ENCODE measurements at regions not wholly inside any gene's neighbourhood (a gene's known extent, or its start where the extent isn't known, plus 50 kb on each side); places are given as distances from the start of the nearest gene placed in this dataset.

DNA sequence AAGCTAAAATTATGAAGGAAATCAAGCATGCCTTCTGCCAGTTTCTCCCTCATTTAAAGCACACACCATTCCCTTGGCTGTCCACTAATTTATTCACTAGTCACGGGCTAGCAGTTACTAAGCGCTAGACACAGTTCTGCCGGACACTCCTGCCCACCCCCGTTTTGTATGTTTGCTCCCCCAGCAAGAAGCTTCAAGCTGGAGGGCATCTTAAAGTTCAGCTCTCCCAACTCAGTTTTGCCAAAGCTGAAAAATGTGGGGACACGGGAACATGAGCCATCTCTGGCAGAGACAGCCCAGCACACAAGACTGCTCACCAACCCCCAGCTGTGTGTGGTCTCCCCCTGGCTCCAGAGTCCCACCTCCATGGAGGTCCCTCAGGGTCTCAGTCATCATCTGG lies 263.6 kb downstream of the BRD1 start:
- no peak for DNase-seq

DNA sequence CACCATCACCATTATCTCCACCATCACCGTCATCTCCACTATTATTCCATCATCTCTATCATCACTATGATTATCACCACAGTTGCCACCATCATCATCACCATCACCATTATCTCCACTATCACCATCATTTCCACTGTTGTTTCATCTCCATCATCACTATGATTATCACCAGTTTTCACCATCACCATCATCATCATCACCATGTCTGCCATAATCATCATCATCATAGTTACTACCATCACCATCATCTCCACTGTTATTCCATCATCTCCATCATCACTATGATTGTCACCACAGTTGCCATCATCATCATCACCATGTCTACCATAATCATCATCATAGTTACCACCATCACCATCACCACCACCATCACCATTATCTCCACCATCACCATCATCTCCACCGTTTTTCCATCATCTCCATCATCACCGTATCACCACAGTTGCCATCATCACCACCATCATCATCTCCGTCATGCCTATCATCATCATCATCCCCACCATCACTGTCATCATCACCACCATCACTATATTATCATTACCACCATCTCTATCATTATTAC lies 264.9 kb downstream of the BRD1 start:
- no peak for DNase-seq

DNA sequence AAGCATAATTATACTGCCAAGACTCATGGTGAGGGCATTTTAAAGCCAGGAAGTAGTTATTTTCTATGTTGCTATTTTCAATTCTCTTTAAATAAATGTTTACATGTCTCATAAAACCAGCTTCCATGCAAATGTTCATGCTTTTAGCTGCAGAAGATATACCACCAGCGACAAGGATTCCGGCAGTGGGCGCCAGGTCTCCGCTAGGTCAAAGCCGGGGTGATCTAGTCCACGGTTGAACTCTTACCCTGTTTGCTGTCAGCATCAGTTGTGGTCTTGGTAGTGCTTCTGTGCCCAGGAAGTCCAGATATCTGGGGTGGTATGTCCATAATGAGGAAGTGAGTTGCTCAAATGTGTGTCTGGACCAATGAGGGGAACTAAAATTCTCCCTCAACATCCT lies 265.7 kb downstream of the BRD1 start:
- no peak for DNase-seq

DNA sequence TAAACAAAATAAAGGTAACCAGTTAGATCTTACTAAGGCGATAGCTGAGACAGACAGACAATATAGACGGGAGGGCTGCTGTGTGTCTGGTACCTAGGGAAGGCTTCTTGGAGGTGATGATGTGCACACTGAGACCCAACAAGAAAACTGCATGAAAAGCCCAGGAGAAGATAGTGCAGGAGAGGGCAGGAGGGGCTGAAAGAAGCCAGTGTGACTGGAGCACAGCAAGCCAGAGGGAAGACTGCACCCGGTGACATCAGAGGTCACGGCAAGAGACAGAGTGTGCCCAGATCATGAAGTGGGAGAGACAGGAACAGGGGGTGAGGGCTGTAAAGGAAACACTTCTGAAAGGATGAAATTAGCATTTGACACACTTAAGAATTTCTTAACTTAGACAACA lies 266.3 kb downstream of the BRD1 start:
- no peak for DNase-seq

DNA sequence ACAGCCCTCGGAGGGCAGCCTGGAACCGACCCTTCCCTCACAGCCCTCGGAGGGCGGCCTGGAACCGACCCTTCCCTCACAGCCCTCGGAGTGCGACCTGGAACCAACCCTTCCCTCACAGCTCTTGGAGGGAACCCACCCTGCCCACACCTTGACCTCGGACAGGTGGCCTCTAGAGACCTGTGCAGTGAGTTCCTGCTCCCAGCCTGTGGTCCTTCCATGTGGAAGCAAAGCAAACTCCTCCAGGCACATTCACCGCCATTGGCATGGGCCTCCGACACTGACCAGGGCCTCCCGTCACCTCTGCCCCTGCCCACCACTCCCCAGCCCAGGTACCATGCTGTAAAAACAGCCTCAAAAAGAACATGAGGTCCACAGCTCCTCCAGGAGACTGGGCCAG lies 272.1 kb downstream of the BRD1 start:
- DNase-seq, result no peak

DNA sequence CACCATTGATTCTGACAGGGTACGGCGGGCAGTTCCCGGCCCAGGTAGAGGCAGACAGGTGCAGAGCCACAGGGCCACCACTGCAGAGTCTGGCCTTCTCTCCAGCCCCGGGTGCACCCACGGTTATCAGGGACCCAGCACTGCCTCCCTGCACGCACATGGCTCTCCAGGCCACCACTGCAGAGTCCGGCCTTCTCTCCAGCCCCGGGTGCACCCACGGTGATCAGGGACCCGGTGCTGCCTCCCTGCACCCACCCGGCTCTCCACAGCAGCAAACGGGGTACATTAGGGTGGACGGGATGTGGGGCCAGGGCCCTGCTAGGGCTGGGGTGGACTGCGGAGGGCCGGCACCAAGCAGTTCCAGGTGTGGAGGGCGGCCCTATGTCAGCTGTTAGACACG lies 272.9 kb downstream of the BRD1 start:
- DNase-seq, result no peak

DNA sequence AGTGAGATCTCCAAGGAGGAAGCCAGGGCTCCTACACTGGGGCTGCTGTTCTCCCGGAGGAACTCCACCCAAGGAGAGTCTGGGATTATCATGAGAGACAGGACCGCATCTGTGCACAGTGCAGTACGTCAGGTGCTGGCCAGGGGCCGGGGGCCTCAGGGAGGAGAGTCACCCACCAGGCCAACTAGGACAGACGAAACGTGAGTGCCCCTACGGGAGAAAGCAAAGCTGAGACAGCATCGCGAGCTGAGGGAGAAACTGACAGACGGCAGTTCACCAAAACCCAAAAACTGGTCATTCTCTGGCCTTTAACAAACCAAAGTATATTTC lies 273.4 kb downstream of the BRD1 start:
- no peak for DNase-seq

DNA sequence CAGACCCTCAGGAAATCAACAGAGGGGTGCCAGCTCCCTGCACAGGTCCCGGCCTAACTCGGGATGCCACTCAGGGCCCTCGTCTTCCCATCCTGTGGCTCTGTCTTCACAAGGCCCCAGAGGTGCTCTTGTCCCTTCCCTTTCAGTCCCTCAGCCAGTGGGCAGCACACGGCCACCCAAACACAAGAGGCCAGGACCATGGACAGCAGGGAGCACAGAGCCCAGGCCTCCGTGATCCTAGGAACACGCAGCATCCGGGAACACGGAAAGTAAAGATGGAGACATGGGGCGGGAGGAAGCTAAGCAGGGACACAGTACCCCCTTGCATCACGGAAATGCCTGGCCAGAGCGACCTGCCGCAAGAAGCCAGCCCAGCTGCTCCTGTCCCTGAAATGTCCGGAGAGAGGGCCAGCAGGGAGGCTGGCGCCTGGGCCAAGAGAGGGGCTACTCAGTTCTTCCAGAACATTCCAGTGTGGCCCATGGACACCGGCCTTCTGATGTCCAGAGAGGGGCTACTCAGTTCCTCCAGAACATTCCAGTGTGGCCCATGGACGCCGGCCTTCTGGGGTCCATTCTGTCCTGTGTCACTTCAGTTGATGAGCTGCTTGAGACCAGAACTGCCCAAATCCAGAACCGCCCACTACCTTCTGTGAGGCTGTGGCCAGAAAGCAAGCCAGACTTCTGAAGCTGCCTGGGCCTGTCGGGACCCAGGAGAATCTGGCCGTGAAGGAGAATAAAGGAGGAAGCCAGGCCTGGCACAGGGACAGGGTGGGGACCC lies 274.0 kb downstream of the BRD1 start:
- no peak for DNase-seq

DNA sequence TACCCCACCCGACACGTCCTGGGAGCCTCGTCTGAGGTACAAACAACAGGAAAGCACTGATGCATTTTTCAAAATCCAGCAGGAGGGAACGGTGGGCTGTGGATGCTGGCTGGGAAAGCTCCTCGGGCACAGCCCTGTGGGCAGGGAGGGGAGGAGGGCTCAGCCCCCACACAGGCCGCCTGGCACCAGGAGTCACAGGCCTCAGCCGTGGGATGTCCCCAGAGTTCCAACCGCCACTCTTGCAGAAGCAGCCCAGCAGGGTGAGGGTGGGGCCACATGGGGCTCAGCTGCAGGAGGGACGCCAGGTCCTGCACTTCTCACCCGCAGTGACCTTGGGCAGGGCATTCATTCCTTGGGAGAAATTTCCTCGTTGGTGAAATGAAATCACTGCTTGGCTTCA lies 274.6 kb downstream of the BRD1 start:
- no peak for DNase-seq

DNA sequence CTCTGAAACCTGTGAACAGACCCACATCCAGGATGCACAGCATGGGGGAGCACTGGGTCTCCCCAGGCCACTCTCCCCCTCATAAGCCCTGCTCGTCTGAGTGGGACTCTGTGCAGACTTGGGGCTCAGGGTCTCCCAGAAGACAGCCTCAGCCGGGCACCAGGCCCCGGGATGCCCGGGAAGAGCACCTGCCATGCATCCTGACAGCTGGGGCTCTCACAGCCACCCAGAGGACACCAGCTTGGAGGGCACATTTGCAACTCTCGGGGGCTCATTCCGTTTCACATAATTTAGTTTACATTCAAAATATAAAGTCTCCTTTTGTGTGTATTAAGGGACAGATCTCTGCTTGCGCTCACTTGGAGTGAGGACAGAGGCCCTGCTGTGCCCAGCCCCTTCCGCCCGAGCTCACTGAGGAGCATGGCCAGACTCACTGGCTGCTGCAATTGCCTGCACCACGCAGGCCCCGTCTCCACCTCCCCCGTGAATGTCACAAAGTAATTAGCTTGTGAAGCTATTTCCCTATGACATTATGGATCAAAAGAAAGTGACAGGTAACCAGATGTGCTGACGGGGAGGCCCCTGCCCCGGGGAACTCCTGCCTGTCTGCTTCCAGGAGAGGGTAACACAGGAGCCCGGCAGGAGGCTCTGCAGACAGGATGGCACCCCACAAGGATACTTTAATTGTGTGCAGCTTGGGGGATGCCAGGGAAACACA lies 275.6 kb downstream of the BRD1 start:
- DNase-seq, result no peak

DNA sequence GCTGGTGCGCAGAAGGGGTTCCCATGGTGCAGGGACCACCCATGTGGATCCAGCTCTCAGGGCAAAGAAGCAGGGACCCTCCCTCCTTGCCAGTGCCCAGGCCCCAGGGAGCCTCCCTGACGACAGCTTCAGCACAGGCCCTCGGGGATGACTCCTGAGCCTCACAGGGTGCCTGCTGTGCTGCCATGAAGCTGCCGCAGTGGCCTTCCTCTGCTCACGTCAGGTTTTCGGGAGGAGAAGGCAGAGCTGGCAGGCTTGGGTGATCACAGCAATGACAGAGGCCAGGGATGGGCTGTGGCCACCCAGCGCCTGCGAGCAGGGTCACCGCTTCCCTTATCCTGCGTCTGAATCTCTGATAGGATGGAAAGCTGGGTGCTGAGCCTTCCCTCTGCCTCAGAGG lies 276.2 kb downstream of the BRD1 start:
- DNase-seq, result no peak

DNA sequence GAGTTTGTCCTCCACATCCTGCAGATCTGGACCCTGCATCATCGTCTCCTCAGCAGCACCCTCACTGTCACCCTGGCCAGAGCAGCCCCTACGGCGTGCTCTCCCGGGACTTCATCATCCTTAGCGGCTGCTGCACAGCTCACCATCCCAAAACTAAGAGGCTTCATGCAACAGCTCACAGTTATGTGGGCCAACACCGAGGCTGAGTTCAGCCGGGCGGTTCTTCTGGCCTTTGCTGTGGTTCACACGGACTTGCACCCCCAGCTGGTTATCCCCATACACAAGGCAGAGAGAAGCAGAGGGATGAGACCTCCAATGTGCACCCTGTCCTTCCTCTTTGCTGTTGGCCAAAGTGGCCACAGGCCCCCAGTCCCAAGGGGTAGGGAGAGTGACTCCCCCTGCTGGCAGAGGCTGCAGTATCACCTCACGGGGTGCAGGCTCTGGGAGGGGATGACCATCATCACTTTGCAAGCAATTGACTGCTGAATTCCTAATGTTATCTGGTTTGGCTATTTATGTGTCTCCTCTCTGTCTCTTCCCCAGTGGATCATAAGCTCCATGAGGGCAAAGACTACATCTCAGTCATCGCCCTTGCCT lies 276.8 kb downstream of the BRD1 start:
- DNase-seq, result no peak

DNA sequence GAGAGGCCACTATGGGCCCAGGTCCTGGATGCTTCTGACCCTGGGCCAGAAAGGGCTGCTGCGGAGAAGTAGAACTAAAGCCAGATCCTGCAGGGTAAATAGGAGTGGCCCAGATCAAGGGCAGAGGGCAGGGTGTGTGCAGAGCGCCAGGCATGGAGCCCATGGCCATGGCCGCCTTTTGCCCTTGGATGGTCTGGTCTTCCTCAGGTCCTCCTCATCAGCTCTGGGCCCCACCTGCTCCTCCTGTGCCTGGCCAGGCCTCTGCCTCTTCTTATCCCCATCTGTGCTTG lies 277.6 kb downstream of the BRD1 start:
- DNase-seq, result no peak

DNA sequence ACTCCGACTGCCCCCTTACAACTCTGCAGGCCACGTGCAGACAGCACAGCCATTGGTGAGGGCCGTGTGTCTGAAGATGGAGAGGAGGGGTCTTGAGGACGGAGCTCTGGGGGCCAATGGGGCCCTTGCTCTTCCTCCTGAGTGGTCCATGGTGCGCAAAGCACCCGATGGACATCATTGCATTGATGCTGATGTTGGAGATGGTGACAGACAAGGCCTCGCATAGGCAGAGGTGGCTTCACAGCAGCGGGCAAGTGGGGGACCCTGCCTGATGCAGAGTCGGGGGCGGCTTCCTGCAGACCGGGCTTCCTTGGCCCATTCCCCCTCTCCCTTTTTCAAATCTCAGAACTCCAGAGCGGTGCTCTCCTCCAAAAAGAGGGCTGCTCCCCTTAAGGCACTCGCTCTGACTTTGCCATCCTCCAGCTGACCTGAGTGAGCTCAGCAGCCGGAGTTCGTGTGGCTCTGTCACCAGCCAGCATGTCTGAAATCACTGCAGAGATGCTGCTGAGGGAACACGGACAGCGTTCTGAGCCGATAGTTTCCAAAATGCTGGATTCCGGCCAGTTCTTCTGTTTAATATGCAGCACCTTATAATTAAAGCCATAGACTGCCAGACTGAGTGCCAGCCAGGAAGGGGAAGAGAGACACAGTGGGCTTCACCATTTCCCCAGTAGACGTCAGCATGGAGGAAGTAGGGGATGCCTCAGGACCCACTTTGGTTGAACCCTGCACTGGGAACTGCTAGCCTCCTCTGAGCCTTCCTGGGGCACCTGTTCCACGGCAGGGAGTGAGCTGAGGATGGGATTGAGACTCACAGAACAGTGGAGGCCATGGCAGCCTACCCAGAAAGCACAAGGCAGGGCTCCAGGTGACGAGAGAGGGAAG lies 278.2 kb downstream of the BRD1 start:
- DNase-seq, result no peak

DNA sequence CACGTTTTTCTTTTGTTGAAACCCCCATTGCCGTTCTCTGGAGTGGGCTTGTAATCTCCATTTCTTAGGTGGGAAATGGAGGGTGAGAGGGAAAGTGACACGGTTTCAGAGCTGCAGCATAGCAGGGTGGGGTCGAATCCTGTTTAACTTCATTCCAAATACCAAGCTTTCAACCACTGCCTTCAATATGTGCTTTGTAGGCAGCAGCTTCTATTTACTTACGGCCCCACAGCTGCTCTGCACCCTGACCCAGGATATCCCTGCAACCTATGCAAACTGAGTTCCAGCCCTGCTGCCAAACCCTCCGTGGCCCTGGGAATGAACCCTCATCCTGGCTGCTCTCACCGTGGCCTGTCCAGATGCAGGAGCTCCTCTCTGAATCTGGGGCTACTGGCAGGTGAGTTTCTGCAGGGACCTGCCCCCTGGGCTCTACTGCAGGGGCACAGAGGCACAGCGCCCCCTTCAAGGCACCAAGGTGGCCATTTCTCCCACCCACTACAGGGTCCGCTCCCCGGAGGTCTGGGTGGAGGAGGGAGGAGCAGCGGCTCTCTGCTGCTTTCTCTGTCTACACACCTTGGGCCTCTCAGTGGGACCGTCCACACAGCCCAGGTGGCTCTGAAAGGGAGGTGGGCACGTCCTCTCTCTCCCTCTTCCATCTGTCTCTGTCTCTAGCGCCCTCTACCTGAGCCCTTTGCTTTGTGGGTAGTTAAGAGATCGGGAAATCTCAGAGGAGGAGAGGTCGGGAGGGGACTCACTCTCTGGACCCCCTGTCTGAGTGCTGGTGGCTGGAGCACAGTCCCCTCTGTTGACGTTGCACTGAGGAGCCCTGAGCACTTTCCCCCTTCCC lies 279.1 kb downstream of the BRD1 start:
- no peak for DNase-seq

DNA sequence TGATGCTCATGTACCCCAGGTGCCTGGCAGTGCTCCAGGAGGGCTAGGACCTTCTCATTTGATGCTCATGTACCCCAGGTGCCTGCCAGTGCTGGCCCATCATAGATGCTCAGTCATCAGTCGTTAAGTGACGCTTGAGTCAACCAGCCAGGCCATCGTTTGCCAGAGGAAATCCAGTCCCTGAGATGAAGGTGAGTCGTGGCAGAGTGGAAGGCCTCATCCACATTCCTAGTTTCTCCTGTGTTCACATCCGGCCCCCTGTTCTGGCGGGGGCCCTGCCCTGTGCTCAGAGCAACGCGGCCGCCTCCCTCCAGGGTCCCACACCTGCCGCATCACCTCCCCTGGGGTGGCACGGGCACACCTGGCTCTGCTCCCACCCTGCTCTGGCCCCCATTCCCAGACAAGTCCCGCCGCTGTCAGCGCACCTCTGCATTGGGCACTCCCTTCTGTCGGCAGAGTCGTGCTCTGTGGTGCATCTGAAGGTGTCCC lies 279.9 kb downstream of the BRD1 start:
- DNase-seq, result no peak

DNA sequence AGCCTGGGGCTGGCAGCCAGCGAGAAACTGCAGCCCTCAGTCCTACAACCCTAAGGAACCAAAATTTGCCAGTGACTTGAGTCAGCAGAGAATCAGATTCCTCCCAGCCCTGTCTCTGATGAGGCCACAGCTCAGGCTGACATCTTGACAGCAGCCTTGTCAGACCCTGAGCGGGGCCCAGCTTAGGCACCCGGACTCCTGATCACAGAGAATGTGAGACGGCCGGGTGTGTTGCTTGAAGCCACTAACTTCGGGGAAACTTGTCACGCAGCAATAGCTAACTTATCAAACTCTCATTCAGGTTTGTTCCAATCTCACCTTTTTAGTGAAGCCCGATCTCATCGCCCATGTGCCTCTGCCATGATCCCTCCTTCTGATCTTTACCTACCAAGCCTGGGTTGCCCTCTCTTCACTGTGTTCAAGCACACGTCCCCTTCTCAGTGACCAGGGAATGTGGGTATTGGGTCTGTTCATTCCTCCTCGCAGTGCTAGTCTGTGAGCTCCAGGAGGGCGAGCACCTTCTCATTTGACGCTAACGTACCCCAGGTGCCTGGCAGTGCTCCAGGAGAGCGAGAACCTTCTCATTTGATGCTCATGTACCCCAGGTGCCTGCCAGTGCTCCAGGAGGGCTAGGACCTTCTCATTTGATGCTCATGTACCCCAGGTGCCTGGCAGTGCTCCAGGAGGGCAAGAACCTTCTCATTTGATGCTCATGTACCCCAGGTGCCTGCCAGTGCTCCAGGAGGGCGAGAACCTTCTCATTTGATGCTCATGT lies 280.7 kb downstream of the BRD1 start:
- DNase-seq, result no peak

DNA sequence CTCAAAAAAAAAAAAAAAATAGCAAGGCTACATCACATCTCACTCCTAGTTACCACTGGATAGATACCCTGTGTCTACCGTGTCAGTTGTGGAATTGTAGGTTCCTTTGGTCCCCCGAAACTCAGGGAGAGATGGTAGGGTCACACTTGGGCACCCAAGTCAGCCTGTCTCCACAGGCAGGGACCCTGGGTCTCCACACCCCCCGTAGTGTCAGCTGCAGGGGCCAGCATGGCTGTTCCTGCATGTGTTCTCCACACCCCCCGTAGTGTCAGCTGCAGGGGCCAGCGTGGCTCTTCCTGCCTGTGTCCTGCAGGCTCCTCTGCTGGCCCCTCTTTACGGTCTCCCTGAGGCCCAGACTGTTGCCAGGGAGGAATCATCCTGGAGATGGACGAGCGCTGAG lies 282.1 kb downstream of the BRD1 start:
- DNase-seq, result no peak

DNA sequence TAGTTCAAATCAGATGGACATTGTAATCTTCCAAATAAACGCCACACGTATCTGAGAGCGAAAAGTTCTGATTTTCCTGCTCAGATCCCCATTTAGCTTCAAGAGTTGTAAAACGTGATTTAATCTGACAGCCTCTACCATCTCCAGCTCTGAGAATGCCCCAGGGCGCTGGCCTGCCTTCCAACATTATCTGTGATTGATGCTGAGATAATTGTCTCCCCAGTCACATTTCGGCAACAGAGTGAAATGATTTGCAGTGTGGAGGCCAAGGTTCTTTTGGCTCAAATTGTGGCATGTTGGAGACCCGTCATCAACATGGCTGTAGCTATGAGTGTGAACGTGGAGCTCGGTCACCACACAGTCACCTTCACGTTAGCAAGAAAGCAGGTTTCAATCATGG lies 283.4 kb downstream of the BRD1 start:
- DNase-seq, result no peak

DNA sequence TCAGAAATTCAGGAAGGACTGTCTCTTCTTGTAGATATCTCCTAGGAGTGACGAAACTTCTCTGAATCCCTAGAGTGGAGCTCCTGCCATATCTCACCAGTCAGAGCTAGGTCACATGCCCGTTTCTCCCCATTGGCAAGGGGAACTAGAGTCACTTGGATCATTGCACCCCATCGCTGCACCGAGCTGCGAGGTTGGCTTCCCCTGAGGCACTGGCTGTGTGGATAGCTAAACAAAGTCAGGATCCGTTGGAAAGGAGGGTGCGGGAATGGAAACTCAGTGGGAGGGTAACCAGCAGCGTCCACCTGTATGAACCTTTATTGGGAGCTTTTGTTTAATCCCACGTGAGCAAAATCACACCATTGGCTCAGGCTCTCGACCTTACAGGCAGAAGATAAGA lies 283.8 kb downstream of the BRD1 start:
- no peak for DNase-seq

DNA sequence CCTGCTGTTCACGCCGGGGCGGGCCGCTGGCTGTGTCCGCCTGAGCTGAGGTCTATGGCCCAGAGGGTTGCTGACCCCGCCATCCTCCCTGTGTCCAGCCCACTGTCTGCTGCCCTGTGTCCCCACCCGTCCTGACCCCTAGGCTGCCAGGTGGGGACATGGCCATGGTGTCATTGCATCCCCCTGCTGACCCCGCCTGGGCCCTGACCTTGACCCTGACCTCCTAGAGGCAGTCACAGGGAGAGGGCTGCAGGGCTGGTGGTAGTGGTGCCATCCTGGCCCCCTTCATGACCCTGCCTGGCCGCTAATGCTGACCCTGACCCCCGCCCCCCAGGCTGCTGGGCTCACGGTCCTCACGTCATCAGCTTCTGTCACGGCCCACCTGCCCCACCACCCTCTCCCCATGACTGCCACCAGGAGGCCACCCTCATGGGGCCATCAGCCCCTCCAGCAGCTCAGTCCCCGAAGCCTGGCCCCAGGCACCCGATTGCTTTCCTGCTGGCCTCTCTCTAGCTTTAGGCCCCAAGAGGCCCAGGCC lies 285.9 kb downstream of the BRD1 start:
- DNase-seq, result no peak

Data from NCI-H2107 (cell line).